ENCODE measurements at regions not wholly inside any gene's neighbourhood (a gene's known extent, or its start where the extent isn't known, plus 50 kb on each side); places are given as distances from the start of the nearest gene placed in this dataset.

GRCh38 chr1:71224741-71225377 is 144.0 kb upstream of the ZRANB2 start:
- no peak for TF ChIP-seq CTCF (IDR thresholded peaks at IDR 0.05)
- H3K27me3 Mint-ChIP-seq (ENCODE audit: low read depth) = peaks cover 6% of the 10 kb centered on the region
- peaks cover 4% of the 10 kb centered on the region for H3K4me1 Mint-ChIP-seq (ENCODE audit: low read depth)

GRCh38 chr1:71223641-71224340 is 143.0 kb upstream of the ZRANB2 start:
- peaks cover under 1% of the 10 kb centered on the region for H3K4me1 Mint-ChIP-seq (ENCODE audit: low read depth)
- peaks cover 5% of the 10 kb centered on the region for H3K9me3 Mint-ChIP-seq (ENCODE audit: low read depth)
- H3K36me3 Mint-ChIP-seq (ENCODE audit: low read depth) = peaks cover 1% of the 10 kb centered on the region
- DNase-seq (ENCODE audit: low spot score) = no peak
- peaks cover under 1% of the 10 kb centered on the region for H3K27me3 Mint-ChIP-seq (ENCODE audit: low read depth)
- TF ChIP-seq CTCF (IDR thresholded peaks at IDR 0.05) = no peak
- no peak overlapping the region for H3K4me3 Mint-ChIP-seq (ENCODE audit: unreplicated experiment)
- H3K27ac Mint-ChIP-seq (ENCODE audit: unreplicated experiment) = no peak overlapping the region

More at GRCh38 chr1:71224741-71225377, 144.0 kb upstream of the ZRANB2 start:
- Mint-ChIP-seq H3K4me3 (ENCODE audit: unreplicated experiment) (no peak overlapping the region), H3K27ac (ENCODE audit: unreplicated experiment) (no peak overlapping the region), H3K36me3 (ENCODE audit: low read depth) (peaks cover 1% of the 10 kb centered on the region), H3K9me3 (ENCODE audit: low read depth) (peaks cover 5% of the 10 kb centered on the region)
- DNase-seq (ENCODE audit: low spot score) = no peak

- Mint-ChIP-seq H3K27ac (ENCODE audit: unreplicated experiment) (no peak overlapping the region), H3K4me3 (ENCODE audit: unreplicated experiment) (no peak overlapping the region), H3K4me1 (ENCODE audit: low read depth) (no peaks in the 10 kb centered on the region), H3K9me3 (ENCODE audit: low read depth) (peaks cover 5% of the 10 kb centered on the region), H3K27me3 (ENCODE audit: low read depth) (no peaks in the 10 kb centered on the region), H3K36me3 (ENCODE audit: low read depth) (peaks cover 1% of the 10 kb centered on the region)
- DNase-seq (ENCODE audit: low spot score) = no peak
- no peak for TF ChIP-seq CTCF (IDR thresholded peaks at IDR 0.05)
Observed at GRCh38 chr1:71222668-71223067, 141.8 kb upstream of the ZRANB2 start.

GRCh38 chr1:71210718-71211117 is 129.9 kb upstream of the ZRANB2 start:
- Mint-ChIP-seq H3K4me3 (ENCODE audit: unreplicated experiment) (no peak overlapping the region), H3K4me1 (ENCODE audit: low read depth) (no peaks in the 10 kb centered on the region), H3K9me3 (ENCODE audit: low read depth) (peaks cover 5% of the 10 kb centered on the region), H3K27ac (ENCODE audit: unreplicated experiment) (no peak overlapping the region), H3K36me3 (ENCODE audit: low read depth) (no peaks in the 10 kb centered on the region), H3K27me3 (ENCODE audit: low read depth) (peaks cover 1% of the 10 kb centered on the region)
- TF ChIP-seq CTCF (IDR thresholded peaks at IDR 0.05) = no peak
- no peak for DNase-seq (ENCODE audit: low spot score)

- Mint-ChIP-seq H3K36me3 (ENCODE audit: low read depth) (no peaks in the 10 kb centered on the region), H3K9me3 (ENCODE audit: low read depth) (no peaks in the 10 kb centered on the region), H3K27me3 (ENCODE audit: low read depth) (peaks cover 15% of the 10 kb centered on the region), H3K4me1 (ENCODE audit: low read depth) (no peaks in the 10 kb centered on the region), H3K27ac (ENCODE audit: unreplicated experiment) (no peak overlapping the region), H3K4me3 (ENCODE audit: unreplicated experiment) (no peak overlapping the region)
- no peak for TF ChIP-seq CTCF (IDR thresholded peaks at IDR 0.05)
- DNase-seq (ENCODE audit: low spot score) = no peak
Observed at GRCh38 chr1:71203241-71203640, 122.4 kb upstream of the ZRANB2 start.
